NCI-H2227 (cell line): ENCODE measurements at regions not wholly inside any gene's neighbourhood (a gene's known extent, or its start where the extent isn't known, plus 50 kb on each side); places are given as distances from the start of the nearest gene placed in this dataset.
"Not testable (repeated sequence)": the region's sequence is repeated elsewhere in the genome, so short reads cannot be mapped to it uniquely, and the experiment has no call there.

Experiments
- DNase-seq: peaks from one replicate; lab custom pipeline; 2025; ENCODE audit not compliant: unreplicated experiment; lab: John Stamatoyannopoulos, UW

DNA sequence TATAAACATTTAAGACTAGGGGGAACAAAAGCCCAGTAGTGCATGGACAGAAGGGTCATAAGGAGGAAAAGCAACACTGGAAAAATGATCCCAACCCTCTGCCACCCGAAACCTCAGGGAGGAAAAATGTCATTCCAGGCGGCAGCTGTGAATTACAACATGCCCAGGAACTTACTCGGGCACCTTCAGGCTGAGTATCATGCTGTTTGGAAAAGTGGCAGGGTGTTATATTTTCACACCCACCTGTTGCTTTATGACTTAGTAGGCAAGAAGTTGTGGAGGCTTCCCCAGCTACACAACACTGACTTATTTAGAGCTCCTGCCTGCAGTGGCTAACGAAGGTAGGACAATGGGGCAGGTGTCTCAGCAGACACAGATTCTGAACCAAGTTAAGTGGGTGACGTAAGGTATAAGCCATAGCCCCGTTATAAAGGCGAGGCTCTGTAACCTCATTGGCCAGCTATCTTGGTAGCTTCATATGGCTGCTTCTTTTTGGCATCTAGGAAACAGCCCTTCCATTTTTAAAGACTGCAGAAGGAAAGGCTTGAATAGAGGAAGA lies 96.1 kb upstream of the IFNG-AS1 start:
- DNase-seq, result no peak

GRCh38 chr12:67900418-67900817 lies 88.8 kb upstream of the IFNG-AS1 start:
- DNase-seq, result not testable (repeated sequence)

DNA sequence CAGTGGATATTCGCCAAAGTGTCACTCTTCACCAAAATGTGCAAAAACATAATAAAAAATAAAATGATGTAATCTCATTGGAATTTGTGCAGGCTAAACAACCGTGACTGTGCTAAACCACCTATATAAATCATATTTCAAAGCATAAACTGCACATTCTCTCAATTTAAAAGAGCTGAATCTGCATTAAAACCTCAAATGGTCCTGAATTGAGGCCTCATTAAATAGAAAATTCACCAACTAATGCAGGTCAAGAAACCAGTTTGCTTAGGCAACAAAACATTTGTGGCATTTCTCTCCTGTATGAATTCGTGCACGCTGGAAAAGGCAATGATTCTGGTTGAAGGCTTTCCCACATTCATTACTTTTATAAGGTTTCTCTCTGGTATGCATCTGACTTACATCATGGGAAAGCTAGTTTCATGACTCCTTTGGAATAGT lies 80.1 kb upstream of the IFNG-AS1 start:
- no peak for DNase-seq

GRCh38 chr12:67909681-67910080 lies 79.6 kb upstream of the IFNG-AS1 start:
- no peak for DNase-seq

DNA sequence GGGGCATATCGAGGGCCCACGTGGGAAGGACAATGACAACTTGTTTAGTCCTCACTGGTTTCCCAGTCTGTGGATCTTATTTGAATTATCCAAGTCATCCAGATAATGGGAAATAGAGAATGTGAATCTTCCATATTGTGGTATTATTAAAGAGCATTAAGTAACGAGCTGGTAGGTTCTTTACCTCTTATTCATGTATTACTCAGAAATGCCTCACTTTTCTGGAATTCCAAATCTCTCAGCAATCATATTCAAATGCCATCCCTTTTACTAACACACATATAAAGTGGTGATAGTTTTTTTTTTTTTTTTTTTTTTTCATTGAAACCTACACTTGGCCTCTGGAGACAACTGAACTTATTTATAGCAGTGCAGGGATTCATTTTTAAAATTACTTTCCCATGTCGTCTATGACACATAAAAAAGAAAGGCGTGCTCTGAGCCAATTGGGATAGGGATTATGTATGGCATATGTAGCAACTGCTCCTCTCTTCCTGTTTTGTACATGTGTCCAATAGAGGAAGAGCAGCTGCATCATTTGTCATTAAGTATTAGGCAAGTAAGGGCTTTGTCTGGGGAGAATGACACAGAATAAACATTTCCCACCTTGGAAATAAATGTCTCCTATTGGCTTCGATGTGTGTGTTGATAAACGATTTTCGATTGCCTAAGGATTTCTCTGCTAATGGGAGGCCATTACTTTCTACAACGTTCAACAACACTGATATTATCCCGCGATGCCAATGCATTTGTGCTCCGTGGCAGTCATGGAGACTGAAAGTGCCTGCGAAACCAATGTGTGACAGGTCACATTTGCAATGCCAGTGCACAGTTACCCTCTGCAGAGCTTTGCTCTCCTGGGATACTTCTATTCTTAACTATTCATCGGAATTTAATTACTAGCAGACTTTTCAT lies 78.6 kb upstream of the IFNG-AS1 start:
- no peak for DNase-seq

DNA sequence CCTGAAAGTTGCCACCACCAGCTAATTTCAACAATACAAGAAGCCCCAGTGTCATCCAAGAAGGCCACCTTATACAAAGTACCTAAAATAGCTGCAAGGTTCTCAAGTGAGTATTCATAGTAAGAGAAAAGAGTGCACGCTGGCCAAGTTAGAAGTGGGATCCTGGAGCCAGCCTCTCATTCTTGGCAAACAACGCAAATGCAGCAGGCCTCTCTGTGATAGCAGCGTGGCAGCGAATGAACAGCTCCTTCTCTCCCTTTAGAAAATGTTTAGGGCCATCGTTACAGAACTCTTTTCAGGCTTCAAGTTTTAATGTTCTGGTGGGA lies 78.0 kb upstream of the IFNG-AS1 start:
- DNase-seq, result no peak

DNA sequence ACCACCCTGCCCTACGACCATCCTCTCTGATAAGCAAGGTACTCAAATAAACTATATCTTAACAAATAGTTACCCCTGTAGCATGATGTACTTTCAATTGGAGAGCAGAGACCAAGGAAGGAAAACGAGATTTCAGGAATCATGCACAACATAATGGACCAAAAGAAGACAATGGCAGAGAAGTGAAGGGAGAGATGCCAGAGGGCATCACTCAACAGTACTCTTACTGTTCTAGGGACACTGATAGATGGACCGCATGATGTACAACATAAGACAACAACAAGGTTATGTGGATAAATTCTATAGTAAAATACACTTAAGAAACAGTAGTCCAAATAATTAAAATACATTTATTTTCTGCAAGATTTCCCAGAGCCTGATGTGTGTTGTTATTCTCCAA lies 77.5 kb upstream of the IFNG-AS1 start:
- DNase-seq, result no peak

DNA sequence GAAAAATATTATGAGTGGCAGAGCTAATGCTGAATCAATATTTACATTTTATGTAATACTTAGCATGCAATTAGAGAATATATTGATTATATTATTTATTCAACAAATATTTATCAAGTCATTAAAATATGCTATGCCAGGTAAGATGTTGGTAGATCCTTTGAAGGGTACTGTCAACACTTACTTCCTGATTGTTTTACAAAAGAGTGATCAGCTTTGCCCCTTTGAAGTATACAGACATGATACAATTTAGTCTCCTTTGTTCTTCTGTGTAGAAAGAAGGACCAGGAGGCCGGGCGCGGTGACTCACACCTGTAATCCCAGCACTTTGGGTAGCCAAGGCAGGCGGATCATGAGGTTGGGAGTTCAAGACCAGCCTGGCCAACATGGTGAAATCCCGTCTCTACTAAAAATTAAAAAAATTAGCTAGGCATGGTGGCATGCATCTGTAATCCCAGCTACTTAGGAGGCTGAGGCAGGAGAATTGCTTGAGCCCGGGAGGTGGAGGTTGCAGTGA lies 73.9 kb upstream of the IFNG-AS1 start:
- DNase-seq, result no peak

DNA sequence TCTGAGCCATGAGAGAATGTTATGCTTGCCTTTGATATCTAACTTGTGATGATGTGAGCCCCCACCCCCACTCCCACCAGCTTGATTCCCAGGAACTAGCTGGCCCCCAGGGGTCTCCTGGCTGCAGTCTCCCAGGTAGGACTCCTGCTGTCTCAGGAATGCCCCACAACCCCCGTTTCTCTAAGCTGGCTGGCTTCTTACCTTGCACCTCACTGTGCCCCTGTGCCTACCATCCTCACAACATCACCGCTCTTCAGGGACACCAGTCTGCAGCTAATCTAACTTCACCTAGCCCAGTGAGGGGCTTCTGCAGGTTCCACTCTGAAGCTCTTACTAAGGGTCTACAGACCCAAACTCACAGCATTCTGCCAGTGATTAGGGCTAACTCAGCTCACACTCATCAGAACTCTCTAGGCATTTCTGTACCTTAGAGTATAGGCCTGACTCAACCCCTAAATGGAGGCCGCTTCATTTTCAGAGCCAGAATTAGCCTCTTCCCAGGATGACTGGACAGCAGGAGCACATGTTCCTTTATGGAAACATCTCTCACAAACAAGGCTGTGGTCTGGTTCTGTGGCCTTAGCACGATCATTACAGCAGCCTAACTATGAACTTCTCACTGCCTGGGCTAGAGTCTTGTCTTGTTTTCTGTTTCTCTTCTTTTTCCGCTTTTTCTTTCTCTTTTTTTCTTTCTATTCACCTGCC lies 72.8 kb upstream of the IFNG-AS1 start:
- DNase-seq, result no peak

GRCh38 chr12:67917811-67918210 lies 71.4 kb upstream of the IFNG-AS1 start:
- no peak for DNase-seq

- DNase-seq, result no peak
Measured at GRCh38 chr12:67918441-67918840, 70.8 kb upstream of the IFNG-AS1 start.

DNA sequence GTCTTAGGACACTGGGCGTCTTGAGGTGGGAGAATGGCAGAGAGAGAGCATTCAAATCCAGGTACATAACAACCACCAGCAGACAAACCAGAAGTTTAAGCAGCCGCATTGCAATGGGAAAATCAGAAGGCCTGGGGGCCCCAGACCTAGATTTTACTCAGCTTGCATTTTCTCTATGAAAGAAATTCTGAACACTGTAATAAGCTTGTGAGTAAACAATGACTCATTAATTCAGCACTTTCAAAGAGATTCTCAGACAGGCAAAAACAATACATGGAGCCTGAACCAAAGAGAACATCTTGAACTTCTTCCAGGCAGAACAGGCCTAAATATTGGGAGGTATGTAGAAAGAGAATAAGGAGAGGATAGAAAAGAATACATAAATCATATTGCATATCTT lies 69.8 kb upstream of the IFNG-AS1 start:
- no peak for DNase-seq

GRCh38 chr12:67920413-67920812 lies 68.8 kb upstream of the IFNG-AS1 start:
- DNase-seq, result no peak

DNA sequence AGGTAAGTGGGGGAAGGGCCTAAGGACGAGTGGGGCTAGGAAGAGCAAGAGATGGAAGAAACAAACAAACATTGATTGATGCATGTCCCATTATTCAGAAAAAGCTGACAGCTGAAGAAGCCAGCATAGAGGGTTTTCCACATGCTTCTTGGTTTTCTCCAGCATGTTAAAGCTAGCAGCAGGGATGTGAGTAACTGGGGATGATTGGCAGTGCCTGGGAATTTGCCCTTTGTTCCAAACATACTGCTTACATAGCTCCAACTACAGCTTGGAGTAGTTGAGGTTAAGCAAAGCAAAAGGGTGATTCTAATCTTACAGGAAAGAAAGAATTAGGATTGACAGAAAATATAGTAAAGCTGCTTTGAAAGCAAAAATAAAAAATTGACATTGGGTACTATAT lies 68.0 kb upstream of the IFNG-AS1 start:
- no peak for DNase-seq

GRCh38 chr12:67922245-67922644 lies 67.0 kb upstream of the IFNG-AS1 start:
- no peak for DNase-seq

DNA sequence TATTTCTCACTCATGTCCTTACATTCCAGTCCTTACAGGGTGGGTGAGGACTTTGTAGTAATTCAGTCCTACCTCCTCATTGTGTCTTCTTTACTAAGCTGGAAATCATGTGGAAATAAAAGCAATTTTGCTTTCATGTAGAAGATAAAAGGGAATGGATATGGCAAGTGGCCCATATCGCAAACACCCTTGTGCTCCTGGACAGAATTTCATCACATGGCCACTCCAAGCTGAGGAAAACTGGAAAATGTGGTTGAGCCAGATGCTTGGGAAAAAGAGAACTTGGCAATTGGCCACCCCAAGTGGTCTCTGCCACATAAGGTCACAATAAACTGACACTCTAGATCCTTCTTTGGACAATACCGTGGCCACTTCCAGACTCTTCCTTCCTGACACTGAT lies 64.2 kb upstream of the IFNG-AS1 start:
- no peak for DNase-seq

DNA sequence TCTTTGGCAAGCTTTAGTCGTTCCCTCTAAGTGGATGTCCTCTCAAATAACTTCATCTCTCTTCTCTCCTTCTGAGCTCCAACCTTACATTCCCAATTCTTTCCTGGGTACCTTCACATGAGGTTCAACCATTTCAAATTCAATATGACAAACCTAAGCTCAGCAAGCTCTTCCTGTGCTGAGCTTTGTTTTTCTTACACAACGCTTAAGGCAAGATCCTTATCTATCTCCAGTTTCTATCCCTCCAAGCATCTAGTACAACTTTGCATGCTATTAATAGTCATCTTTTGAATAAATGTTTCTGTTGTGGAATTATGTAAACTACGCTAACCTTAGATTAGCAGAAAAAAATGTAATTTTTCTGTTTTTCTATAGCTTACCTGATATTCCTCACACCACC lies 63.7 kb upstream of the IFNG-AS1 start:
- DNase-seq, result no peak

GRCh38 chr12:67926063-67926462 lies 63.2 kb upstream of the IFNG-AS1 start:
- no peak for DNase-seq

- DNase-seq, result no peak
Measured at GRCh38 chr12:67927324-67927723, 61.9 kb upstream of the IFNG-AS1 start.

DNA sequence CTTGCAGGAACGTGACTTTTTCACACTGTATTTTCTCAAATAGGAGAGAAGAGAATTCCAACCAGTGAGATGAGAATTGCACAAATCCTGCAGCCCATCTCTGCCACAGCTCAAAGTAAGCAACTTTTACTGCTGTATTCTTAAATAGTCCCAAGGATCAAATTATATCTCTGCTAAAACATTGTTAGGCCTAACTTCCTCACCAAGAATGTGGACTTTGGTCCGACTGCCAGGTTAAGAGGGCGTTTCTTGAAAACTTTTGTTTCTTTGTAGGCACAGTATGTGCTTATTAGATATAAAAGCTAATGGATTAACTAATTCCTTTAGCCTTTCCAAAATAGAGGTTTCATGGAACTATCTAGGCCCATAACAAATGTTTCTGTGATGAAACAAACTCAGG lies 61.4 kb upstream of the IFNG-AS1 start:
- DNase-seq, result no peak

DNA sequence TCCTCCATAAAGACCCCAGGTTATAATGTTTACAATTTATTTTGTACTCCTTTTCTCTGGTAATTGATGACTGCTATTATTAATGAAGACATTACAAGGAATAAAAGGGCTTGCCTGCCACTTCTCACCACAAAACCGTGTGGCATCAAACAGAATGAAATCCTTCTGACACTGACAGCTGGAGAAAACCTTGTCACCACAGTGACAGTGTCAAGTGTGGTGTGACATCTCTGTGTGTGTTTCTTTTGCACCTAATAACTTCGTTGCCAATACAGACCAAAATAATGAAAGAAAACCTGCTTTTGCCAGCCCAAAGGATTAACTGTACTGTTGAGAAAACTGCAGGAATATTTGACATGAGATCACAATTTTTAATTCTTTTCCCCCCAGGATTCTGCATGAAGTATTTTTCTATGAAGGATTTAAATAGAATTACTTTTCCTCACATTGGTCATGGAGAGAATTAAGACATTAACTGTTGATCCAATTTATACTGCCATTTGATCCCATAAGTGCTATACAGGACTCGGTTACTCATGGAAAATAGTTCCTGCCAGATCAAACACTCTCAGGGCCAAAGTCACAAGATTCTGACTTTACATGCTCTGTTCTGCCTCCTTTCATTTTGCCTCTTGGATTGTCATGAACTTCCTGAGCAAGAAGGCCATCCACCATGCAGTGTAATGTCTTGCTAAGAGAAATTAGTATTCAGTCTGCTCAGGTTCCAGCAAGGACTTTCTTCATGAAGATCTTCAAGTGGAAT lies 60.4 kb upstream of the IFNG-AS1 start:
- DNase-seq, result no peak
